ENCODE measurements at regions not wholly inside any gene's neighbourhood (a gene's known extent, or its start where the extent isn't known, plus 50 kb on each side); places are given as distances from the start of the nearest gene placed in this dataset.

DNA sequence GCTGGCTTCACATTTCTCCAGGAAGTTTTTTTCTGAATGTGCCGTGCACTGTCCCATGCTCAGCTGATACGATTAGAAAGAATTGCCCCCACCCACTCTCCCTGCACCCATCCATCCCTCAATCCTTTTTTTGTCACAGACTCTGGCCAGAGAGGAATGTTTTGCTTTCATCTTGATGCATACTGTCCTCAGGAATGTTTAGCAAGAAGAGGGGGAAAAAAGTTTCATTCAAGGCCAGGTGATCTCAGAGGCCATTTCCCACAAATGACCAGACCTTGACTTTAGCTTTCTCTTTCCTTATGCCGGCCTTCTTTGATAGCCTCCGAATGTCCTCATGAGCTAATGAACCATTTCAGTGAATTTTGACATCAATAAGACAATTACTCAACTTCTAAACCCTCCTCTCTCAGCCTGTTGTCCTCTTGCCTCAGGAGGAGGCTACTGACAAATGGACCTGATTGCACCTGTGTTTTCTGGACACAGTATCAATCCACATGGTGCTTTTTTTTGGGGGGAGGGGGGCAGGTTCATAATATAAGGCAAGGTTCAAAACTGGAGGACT, 105.0 kb upstream of the KLF6 start:
- Mint-ChIP-seq H3K4me3 (no peak overlapping the region), H3K27ac (no peak overlapping the region), H3K36me3 (no peaks in the 10 kb centered on the region), H3K9me3 (no peaks in the 10 kb centered on the region), H3K4me1 (peaks cover 4 to 52% (median 12%) of the 10 kb centered on the region in 7 donors), H3K27me3 (no peaks in the 10 kb centered on the region)
- H3K4me1 ChIP-seq (ENCODE audit: control insufficient read depth in 2 of 2, insufficient read depth in 2 of 2, low read length in 2 of 2): peaks cover 0 to 49% of the 10 kb centered on the region in 2 donors
- no peak overlapping the region for H3K27ac ChIP-seq (ENCODE audit: low read depth, low read length)
- intact Hi-C loops (cut with micrococcal nuclease): loop anchor here in 1 of 2 donors (5.0 kb wide), 3 partner anchors 42 to 78 kb away; no protein-coding TSS in a partner anchor
- POLR2A ChIA-PET: interaction anchor here (0.7 kb wide), 1 partner anchor 143 kb away, joined by 3 read pairs; no protein-coding TSS in a partner anchor
- no peaks in the 10 kb centered on the region for H3K27me3 ChIP-seq (ENCODE audit: control insufficient read depth in 2 of 2, insufficient read depth in 2 of 2, low read length in 2 of 2)
- H3K9me3 ChIP-seq (ENCODE audit: control insufficient read depth in 2 of 3, low read length in 3 of 3): no peaks in the 10 kb centered on the region
- DNase-seq (no peak), ATAC-seq (no peak)
- CTCF ChIA-PET: no interaction called here
- H3K4me3 ChIP-seq (ENCODE audit: low read length): no peak overlapping the region
- H3K36me3 ChIP-seq (ENCODE audit: control insufficient read depth in 2 of 3, insufficient read depth in 3 of 3, low read length in 3 of 3): no peaks in the 10 kb centered on the region

DNA sequence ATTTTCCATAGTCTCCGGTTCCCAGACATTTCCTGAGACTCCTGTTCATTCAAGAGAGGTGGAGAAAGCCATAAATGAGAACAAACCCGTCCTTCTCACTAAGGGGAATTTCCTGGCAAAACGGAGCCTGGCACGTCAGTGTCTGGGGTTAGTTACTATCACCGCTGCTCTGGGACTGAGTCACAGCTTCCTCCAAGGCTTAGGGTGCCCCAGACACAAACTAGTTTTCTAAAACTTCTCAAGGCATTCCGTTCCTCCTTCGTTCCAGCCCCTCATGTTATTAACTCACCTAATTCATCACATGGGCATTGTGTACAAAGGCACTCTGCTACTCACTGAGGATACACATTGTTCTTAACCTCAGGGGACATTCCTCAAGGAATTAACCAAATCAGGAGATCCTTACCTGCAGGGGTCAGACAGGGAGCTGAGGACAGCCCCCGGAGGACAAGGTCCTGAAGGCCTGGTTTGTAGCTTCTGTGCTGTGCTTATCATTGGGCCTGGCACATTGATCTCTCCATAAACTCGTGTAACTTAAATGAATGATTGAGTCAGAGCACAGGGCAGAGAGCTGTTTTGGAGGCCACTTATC, 103.0 kb upstream of the KLF6 start:
- peak; percentile 85 for ATAC-seq
- no peaks in the 10 kb centered on the region for H3K9me3 Mint-ChIP-seq
- ChIA-PET POLR2A (interaction anchor here (0.8 to 2.8 kb wide), 2 partner anchors 95 to 103 kb away, joined by 3 to 13 read pairs; partner anchors contain the start of gene KLF6), CTCF (no interaction called here)
- Histone ChIP-seq H3K9me3 (ENCODE audit: control insufficient read depth in 2 of 3, low read length in 3 of 3) (no peaks in the 10 kb centered on the region), H3K4me1 (ENCODE audit: control insufficient read depth in 2 of 2, insufficient read depth in 2 of 2, low read length in 2 of 2) (peaks cover 0 to 32% of the 10 kb centered on the region in 2 donors), H3K36me3 (ENCODE audit: control insufficient read depth in 2 of 3, insufficient read depth in 3 of 3, low read length in 3 of 3) (no peaks in the 10 kb centered on the region), H3K4me3 (ENCODE audit: low read length) (no peak overlapping the region), H3K27ac (ENCODE audit: low read depth, low read length) (no peak overlapping the region), H3K27me3 (ENCODE audit: control insufficient read depth in 2 of 2, insufficient read depth in 2 of 2, low read length in 2 of 2) (no peaks in the 10 kb centered on the region)
- no peaks in the 10 kb centered on the region for H3K36me3 Mint-ChIP-seq
- DNase-seq: no peak
- intact Hi-C loops (cut with micrococcal nuclease): loop anchor here in 1 of 2 donors (1.0 kb wide), 1 partner anchor 13 kb away; no protein-coding TSS in a partner anchor
- H3K27me3 Mint-ChIP-seq: peaks cover 0 to 5% (median 0%) of the 10 kb centered on the region in 5 donors
- H3K27ac Mint-ChIP-seq: peak overlapping the region in 1 of 9 donors; percentile 84
- peaks cover 4 to 43% (median 10%) of the 10 kb centered on the region in 7 donors for H3K4me1 Mint-ChIP-seq
- peak overlapping the region in 1 of 10 donors; percentile 62 for H3K4me3 Mint-ChIP-seq

DNA sequence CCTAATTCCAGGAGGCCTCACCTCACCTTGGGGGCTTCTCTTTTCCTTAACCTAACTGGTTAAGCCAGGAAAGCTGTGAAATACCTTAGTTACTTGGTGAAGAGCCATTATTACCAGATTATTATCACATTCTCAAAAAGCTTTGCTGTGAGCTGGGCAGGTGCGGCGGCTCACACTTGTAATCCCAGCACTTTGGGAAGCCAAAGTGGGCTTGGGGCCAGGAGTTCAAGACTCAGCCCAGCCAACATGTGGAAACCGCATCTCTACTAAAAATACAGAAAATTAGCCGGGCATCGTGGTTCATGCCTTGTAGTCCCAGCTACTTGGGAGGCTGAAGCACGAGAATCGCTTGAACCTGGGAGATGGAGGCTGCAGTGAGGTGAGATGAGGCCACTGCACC, 102.4 kb upstream of the KLF6 start:
- peak; percentile 22 for ATAC-seq
- intact Hi-C loops (cut with micrococcal nuclease): no loop called here
- H3K9me3 Mint-ChIP-seq: no peaks in the 10 kb centered on the region
- Histone ChIP-seq H3K4me1 (ENCODE audit: control insufficient read depth in 2 of 2, insufficient read depth in 2 of 2, low read length in 2 of 2) (peaks cover 0 to 26% of the 10 kb centered on the region in 2 donors), H3K27ac (ENCODE audit: low read depth, low read length) (no peak overlapping the region), H3K27me3 (ENCODE audit: control insufficient read depth in 2 of 2, insufficient read depth in 2 of 2, low read length in 2 of 2) (no peaks in the 10 kb centered on the region), H3K36me3 (ENCODE audit: control insufficient read depth in 2 of 3, insufficient read depth in 3 of 3, low read length in 3 of 3) (no peaks in the 10 kb centered on the region), H3K9me3 (ENCODE audit: control insufficient read depth in 2 of 3, low read length in 3 of 3) (no peaks in the 10 kb centered on the region), H3K4me3 (ENCODE audit: low read length) (no peak overlapping the region)
- no peak for DNase-seq
- H3K36me3 Mint-ChIP-seq: no peaks in the 10 kb centered on the region
- CTCF ChIA-PET: no interaction called here
- H3K27me3 Mint-ChIP-seq: peaks cover 0 to 5% (median 0%) of the 10 kb centered on the region in 5 donors
- peaks cover 4 to 38% (median 6%) of the 10 kb centered on the region in 7 donors for H3K4me1 Mint-ChIP-seq
- peak overlapping the region in 2 of 9 donors; percentile 17 to 84 for H3K27ac Mint-ChIP-seq
- POLR2A ChIA-PET: interaction anchor here (0.6 to 2.8 kb wide), 3 partner anchors 24 to 102 kb away, joined by 3 to 13 read pairs (median 3); partner anchors contain the start of gene KLF6
- no peak overlapping the region for H3K4me3 Mint-ChIP-seq

DNA sequence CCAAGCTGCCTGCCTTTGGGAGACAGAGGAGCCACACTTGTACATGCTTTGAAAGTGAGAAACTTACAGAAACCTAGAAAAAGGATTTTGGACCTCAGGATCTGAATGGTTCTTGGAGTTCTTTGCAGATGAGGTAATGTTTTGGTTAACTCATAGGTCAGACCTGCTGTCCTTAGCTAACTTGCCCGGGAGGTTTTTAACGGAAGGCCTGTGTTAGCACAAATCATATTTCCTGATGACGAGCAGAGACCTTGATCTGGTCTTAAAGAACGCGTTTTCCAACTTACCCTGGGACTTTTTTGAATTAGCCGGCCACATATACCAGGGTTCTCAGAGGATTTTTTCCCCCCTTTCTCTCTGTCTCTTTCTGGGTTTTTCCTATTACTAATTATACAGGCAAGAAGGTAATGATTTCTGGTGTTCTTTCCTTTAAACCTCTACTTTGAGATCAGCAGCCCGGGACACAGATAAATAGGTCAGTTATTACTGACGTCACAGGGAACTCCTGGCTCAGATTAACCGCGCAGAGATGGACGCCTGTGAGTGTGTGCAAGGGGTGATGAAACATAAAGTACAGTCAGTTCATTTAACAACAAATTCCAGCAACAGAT, 101.7 kb upstream of the KLF6 start:
- Histone ChIP-seq H3K4me1 (ENCODE audit: control insufficient read depth in 2 of 2, insufficient read depth in 2 of 2, low read length in 2 of 2) (peaks cover 0 to 22% of the 10 kb centered on the region in 2 donors), H3K27ac (ENCODE audit: low read depth, low read length) (no peak overlapping the region), H3K36me3 (ENCODE audit: control insufficient read depth in 2 of 3, insufficient read depth in 3 of 3, low read length in 3 of 3) (no peaks in the 10 kb centered on the region), H3K4me3 (ENCODE audit: low read length) (no peak overlapping the region), H3K9me3 (ENCODE audit: control insufficient read depth in 2 of 3, low read length in 3 of 3) (no peaks in the 10 kb centered on the region), H3K27me3 (ENCODE audit: control insufficient read depth in 2 of 2, insufficient read depth in 2 of 2, low read length in 2 of 2) (no peaks in the 10 kb centered on the region)
- ATAC-seq (no peak), DNase-seq (no peak)
- Mint-ChIP-seq H3K27ac (peak overlapping the region in 2 of 9 donors; percentile 17 to 71), H3K4me3 (no peak overlapping the region), H3K9me3 (peaks cover 0 to 4% (median 0%) of the 10 kb centered on the region in 11 donors), H3K27me3 (peaks cover 0 to 5% (median 0%) of the 10 kb centered on the region in 5 donors), H3K4me1 (peaks cover 0 to 33% (median under 1%) of the 10 kb centered on the region in 7 donors), H3K36me3 (peaks cover 0 to 6% (median 0%) of the 10 kb centered on the region in 5 donors)
- intact Hi-C loops (cut with micrococcal nuclease): no loop called here
- ChIA-PET CTCF (no interaction called here), POLR2A (interaction anchor here (0.6 to 2.8 kb wide), 3 partner anchors 25 to 102 kb away, joined by 3 to 13 read pairs (median 3); partner anchors contain the start of gene KLF6)

DNA sequence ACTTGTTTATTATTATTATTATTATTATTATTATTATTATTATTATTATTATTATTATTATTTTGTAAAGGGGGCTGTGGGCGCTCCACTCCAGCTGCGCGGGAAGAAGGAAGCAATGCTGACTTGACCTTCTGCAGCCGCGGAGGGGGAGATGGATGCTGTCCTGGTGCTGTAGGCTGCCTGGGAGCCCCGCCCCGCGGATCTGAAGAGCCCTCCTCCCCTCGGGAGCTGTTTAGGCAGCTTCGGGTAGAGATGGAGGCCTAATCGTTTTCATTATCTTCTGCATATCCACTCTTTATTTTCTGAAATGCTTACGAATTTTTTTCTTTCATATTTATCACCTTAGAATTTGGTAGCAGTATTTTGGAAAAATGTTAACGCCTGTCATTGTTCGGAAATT, 101.2 kb upstream of the KLF6 start:
- H3K4me3 ChIP-seq (ENCODE audit: low read length): no peak overlapping the region
- Mint-ChIP-seq H3K36me3 (peaks cover 0 to 9% (median 0%) of the 10 kb centered on the region in 5 donors), H3K9me3 (peaks cover 0 to 7% (median 0%) of the 10 kb centered on the region in 11 donors), H3K4me1 (peaks cover 0 to 33% (median 0%) of the 10 kb centered on the region in 7 donors), H3K27ac (no peak overlapping the region), H3K4me3 (no peak overlapping the region), H3K27me3 (peaks cover 0 to 5% (median 0%) of the 10 kb centered on the region in 5 donors)
- intact Hi-C loops (cut with micrococcal nuclease): no loop called here
- no peaks in the 10 kb centered on the region for H3K27me3 ChIP-seq (ENCODE audit: control insufficient read depth in 2 of 2, insufficient read depth in 2 of 2, low read length in 2 of 2)
- POLR2A ChIA-PET: no interaction called here
- peaks cover 0 to 17% of the 10 kb centered on the region in 2 donors for H3K4me1 ChIP-seq (ENCODE audit: control insufficient read depth in 2 of 2, insufficient read depth in 2 of 2, low read length in 2 of 2)
- CTCF ChIA-PET: no interaction called here
- DNase-seq: no peak
- no peak overlapping the region for H3K27ac ChIP-seq (ENCODE audit: low read depth, low read length)
- H3K36me3 ChIP-seq (ENCODE audit: control insufficient read depth in 2 of 3, insufficient read depth in 3 of 3, low read length in 3 of 3): no peaks in the 10 kb centered on the region
- H3K9me3 ChIP-seq (ENCODE audit: control insufficient read depth in 2 of 3, low read length in 3 of 3): no peaks in the 10 kb centered on the region
- ATAC-seq: no peak

DNA sequence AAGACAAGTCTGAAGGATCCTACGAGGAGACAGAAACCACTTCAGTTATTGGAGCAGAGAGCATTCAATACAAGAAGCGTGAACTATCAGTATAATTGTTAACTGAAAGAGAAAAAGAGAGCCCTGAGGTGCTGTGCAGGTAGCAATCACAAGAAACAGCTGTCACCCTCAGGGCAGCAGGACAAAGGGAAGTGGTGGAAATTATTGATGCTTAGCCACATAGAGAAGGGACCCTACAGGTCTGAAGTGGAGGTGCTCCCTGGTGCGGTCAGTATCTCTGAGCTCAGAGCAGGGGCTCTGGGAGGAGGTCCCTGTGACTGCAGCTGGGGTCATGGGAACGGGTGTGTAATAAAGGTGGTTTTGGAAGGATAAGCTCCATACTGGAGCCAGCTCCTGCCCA, 97.8 kb upstream of the KLF6 start:
- Histone ChIP-seq H3K4me1 (ENCODE audit: control insufficient read depth in 2 of 2, insufficient read depth in 2 of 2, low read length in 2 of 2) (peaks cover 0 to 10% of the 10 kb centered on the region in 2 donors), H3K36me3 (ENCODE audit: control insufficient read depth in 2 of 3, insufficient read depth in 3 of 3, low read length in 3 of 3) (no peaks in the 10 kb centered on the region), H3K4me3 (ENCODE audit: low read length) (no peak overlapping the region), H3K27me3 (ENCODE audit: control insufficient read depth in 2 of 2, insufficient read depth in 2 of 2, low read length in 2 of 2) (no peaks in the 10 kb centered on the region), H3K27ac (ENCODE audit: low read depth, low read length) (no peak overlapping the region), H3K9me3 (ENCODE audit: control insufficient read depth in 2 of 3, low read length in 3 of 3) (no peaks in the 10 kb centered on the region)
- H3K27me3 Mint-ChIP-seq: peaks cover 0 to 5% (median 0%) of the 10 kb centered on the region in 5 donors
- H3K27ac Mint-ChIP-seq: peak overlapping the region in 2 of 9 donors; percentile 11 to 74
- POLR2A ChIA-PET: interaction anchor here (0.6 kb wide), 1 partner anchor 100 kb away, joined by 3 read pairs; no protein-coding TSS in a partner anchor
- H3K4me3 Mint-ChIP-seq: no peak overlapping the region
- H3K9me3 Mint-ChIP-seq: peaks cover 0 to 7% (median 0%) of the 10 kb centered on the region in 11 donors
- CTCF ChIA-PET: no interaction called here
- peaks cover 0 to 31% (median 0%) of the 10 kb centered on the region in 7 donors for H3K4me1 Mint-ChIP-seq
- peaks cover 0 to 9% (median 0%) of the 10 kb centered on the region in 5 donors for H3K36me3 Mint-ChIP-seq
- DNase-seq (no peak), ATAC-seq (no peak)
- intact Hi-C loops (cut with micrococcal nuclease): no loop called here

Measured in naive thymus-derived CD4-positive, alpha-beta T cell (primary cell).